HepG2 (cell line): ENCODE measurements at regions not wholly inside any gene's neighbourhood (a gene's known extent, or its start where the extent isn't known, plus 50 kb on each side); places are given as distances from the start of the nearest gene placed in this dataset.

Source experiments
- ATAC-seq: fragments of 200-7000 bp; cut with Tn5 transposase; 3 replicates; pipeline ENCODE4 v1.9.1; 2020; ENCODE audit warnings: mild to moderate bottlenecking, moderate library complexity
- BruUV-seq: library from RNA; stranded (reverse); fragments of 400-500 nt; replicated peaks from 2 replicates; lab custom pipeline; 2021; lab: Mats Ljungman, UMichigan
- CTCF ChIA-PET: fragments of 300-600 bp; formaldehyde crosslinking; extraction: SDS; loops from one replicate; lab custom pipeline; 2021; ENCODE audit warnings: low total read pairs, inconsistent platforms, low intra/inter-chr PET ratio; lab: Yijun Ruan, JAX
- POLR2A ChIA-PET: fragments of 350-600 bp; sonication (Branson Sonifier 250); formaldehyde crosslinking; loops from one replicate; lab custom pipeline; 2020; ENCODE audit warnings: antibody characterized with exemption, inconsistent platforms; lab: Yijun Ruan, JAX
- DNase-seq: peaks from one replicate; pipeline ENCODE4 v3.0.0-alpha.2; 2015; ENCODE audit warnings: low spot score
- FAIRE-seq: peaks from 3 replicates; lab custom pipeline; 2011; peaks lifted over from hg19 to GRCh38; lab: Jason Lieb, UNC
- H2AFZ ChIP-seq: one replicate; pipeline ENCODE4 v1.6.1; 2011; ENCODE audit warnings: low read length, inconsistent platforms
- H3K27ac ChIP-seq: fragments of 300-600 bp; 3 replicates; pipeline ENCODE4 v1.8.0; 2011; ENCODE audit warnings: mixed run types, mild to moderate bottlenecking, mixed read lengths, low read length, inconsistent platforms; ENCODE audit not compliant: insufficient read depth; ENCODE audit errors: extremely low read length
- H3K27me3 ChIP-seq, 2 experiments: fragments of 200-600 bp in 1 of 2; 2 replicates in 1 of 2; 3 replicates in 1 of 2; pipeline versions ENCODE4 v1.6.0 to v1.8.0; 2011; ENCODE audit warnings: low read length in 2 of 2, mild to moderate bottlenecking in 2 of 2, moderate library complexity in 2 of 2, inconsistent platforms in 1 of 2; ENCODE audit not compliant: insufficient read depth in 2 of 2, control insufficient read depth in 1 of 2
- H3K36me3 ChIP-seq, 2 experiments: fragments of 200-600 bp in 1 of 2; replicated peaks in 1 of 2; 2 replicates in 1 of 2; 3 replicates in 1 of 2; pipeline versions ENCODE4 v1.5.1 to v1.8.0; 2011; ENCODE audit warnings: low read length in 2 of 2, inconsistent platforms in 1 of 2; ENCODE audit not compliant: insufficient read depth in 2 of 2, control insufficient read depth in 1 of 2
- H3K4me1 ChIP-seq: 2 replicates; pipeline ENCODE4 v1.5.1; 2012; ENCODE audit warnings: low read length, inconsistent platforms; ENCODE audit not compliant: insufficient read depth
- H3K4me2 ChIP-seq: 2 replicates; pipeline ENCODE4 v1.6.0; 2011; ENCODE audit warnings: low read depth, low read length, inconsistent platforms
- H3K4me3 ChIP-seq, 3 experiments: fragments of 200-600 bp in 1 of 3; sonication (generic), shearing (Covaris generic) in 1 of 3; replicated peaks in 1 of 3; 2 replicates each; pipeline ENCODE4 v1.5.1; 2011 to 2016; ENCODE audit warnings: low read length in 3 of 3, inconsistent platforms in 2 of 3, low read depth in 2 of 3, mild to moderate bottlenecking in 2 of 3, control low read depth in 1 of 3, mixed read lengths in 1 of 3; ENCODE audit not compliant: insufficient read depth in 1 of 3
- H3K79me2 ChIP-seq: one replicate; pipeline ENCODE4 v1.6.1; 2011; ENCODE audit warnings: low read length, inconsistent platforms; ENCODE audit not compliant: insufficient read depth
- H3K9ac ChIP-seq: 2 replicates; pipeline ENCODE4 v1.6.0; 2011; ENCODE audit warnings: mild to moderate bottlenecking, low read depth, low read length, inconsistent platforms; ENCODE audit not compliant: insufficient read depth
- H3K9me3 ChIP-seq: 2 replicates; pipeline ENCODE4 v1.5.1; 2012; ENCODE audit warnings: mild to moderate bottlenecking, low read length
- H4K20me1 ChIP-seq: 2 replicates; pipeline ENCODE4 v1.6.0; 2011; ENCODE audit warnings: inconsistent platforms, mild to moderate bottlenecking, low read length, moderate library complexity; ENCODE audit not compliant: insufficient read depth
- FOXK1 ChIP-seq: sonication (generic); formaldehyde crosslinking; IDR thresholded peaks from 2 replicates; pipeline ENCODE4 v1.4.0; 2020; ENCODE audit warnings: low read depth, missing genetic modification reagents, borderline replicate concordance
- HNF4G ChIP-seq, 2 experiments: sonication (generic) in 1 of 2; formaldehyde crosslinking in 1 of 2; IDR thresholded peaks; 2 replicates each; pipeline versions ENCODE4 v1.4.0 to v1.6.1; 2011 to 2020; ENCODE audit warnings: borderline replicate concordance in 2 of 2, low read depth in 2 of 2, mild to moderate bottlenecking in 2 of 2, low read length in 1 of 2, missing genetic modification reagents in 1 of 2, moderate library complexity in 1 of 2
- LCORL ChIP-seq, 2 experiments: fragments of 450-650 bp in 1 of 2; sonication (generic) in 1 of 2; formaldehyde crosslinking in 1 of 2; IDR thresholded peaks; 2 replicates each; pipeline versions ENCODE4 v1.5.0 to v1.6.1; 2017 to 2020; ENCODE audit warnings: antibody characterized with exemption in 1 of 2, missing genetic modification reagents in 1 of 2
- SIN3B ChIP-seq: fragments of 150-350 bp; IDR thresholded peaks from 2 replicates; pipeline ENCODE4 v1.6.1; 2014; ENCODE audit warnings: low read length
- SP5 ChIP-seq: IDR thresholded peaks from 2 replicates; pipeline ENCODE4 v1.6.1; 2016; ENCODE audit warnings: low read depth, borderline replicate concordance
- TARDBP ChIP-seq: sonication (generic); formaldehyde crosslinking; IDR thresholded peaks from 2 replicates; pipeline ENCODE4 v1.8.0; 2022; ENCODE audit warnings: mild to moderate bottlenecking, missing genetic modification reagents
- ZFP41 ChIP-seq: sonication (generic); formaldehyde crosslinking; IDR thresholded peaks from 2 replicates; pipeline ENCODE4 v1.4.0; 2020; ENCODE audit warnings: mild to moderate bottlenecking, missing genetic modification reagents, borderline replicate concordance
- ZNF160 ChIP-seq: sonication (generic); formaldehyde crosslinking; IDR thresholded peaks from 2 replicates; pipeline ENCODE4 v1.8.0; 2022; ENCODE audit warnings: mild to moderate bottlenecking, inconsistent platforms, missing genetic modification reagents
- ZNF326 ChIP-seq: sonication (generic); formaldehyde crosslinking; IDR thresholded peaks from 2 replicates; pipeline ENCODE4 v1.4.0; 2020; ENCODE audit warnings: missing genetic modification reagents, borderline replicate concordance
- ZNF629 ChIP-seq: sonication (generic); formaldehyde crosslinking; conservative IDR thresholded peaks from 2 replicates; pipeline ENCODE4 v1.5.0; 2020; ENCODE audit warnings: missing genetic modification reagents
- WGBS: methylation state at CpG from one replicate; pipeline ENCODE4 v1.1.6; 2017; ENCODE audit warnings: low lambda C conversion rate; 5-methylcytosine and 5-hydroxymethylcytosine counted together
- in situ Hi-C: cut with HindIII; loops from 2 replicates; pipeline ENCODE4 v1.10.0; 2017; ENCODE audit warnings: low pct_unique_long_range_greater_than_20kb; ENCODE audit not compliant: extremely low pct_ligation_motif_present
- intact Hi-C: fragments of 100-400 bp; cut with micrococcal nuclease; formaldehyde crosslinking; loops from one replicate; pipeline ENCODE4 v1.10.0; 2022; ENCODE audit not compliant: unreplicated experiment
- TF ChIP-seq, protein P1 (sequence below): sonication (generic); formaldehyde crosslinking; IDR thresholded peaks from 2 replicates; pipeline ENCODE4 v1.5.0; 2020; ENCODE audit warnings: missing genetic modification reagents
- TF ChIP-seq, protein P2 (sequence below): sonication (generic); formaldehyde crosslinking; IDR thresholded peaks from 2 replicates; pipeline ENCODE4; 2020; ENCODE audit warnings: missing genetic modification reagents, mild to moderate bottlenecking, borderline replicate concordance
- TF ChIP-seq, protein P3 (sequence below): sonication (generic); formaldehyde crosslinking; conservative IDR thresholded peaks from 2 replicates; pipeline ENCODE4 v1.4.0; 2020; ENCODE audit warnings: missing genetic modification reagents

DNA sequence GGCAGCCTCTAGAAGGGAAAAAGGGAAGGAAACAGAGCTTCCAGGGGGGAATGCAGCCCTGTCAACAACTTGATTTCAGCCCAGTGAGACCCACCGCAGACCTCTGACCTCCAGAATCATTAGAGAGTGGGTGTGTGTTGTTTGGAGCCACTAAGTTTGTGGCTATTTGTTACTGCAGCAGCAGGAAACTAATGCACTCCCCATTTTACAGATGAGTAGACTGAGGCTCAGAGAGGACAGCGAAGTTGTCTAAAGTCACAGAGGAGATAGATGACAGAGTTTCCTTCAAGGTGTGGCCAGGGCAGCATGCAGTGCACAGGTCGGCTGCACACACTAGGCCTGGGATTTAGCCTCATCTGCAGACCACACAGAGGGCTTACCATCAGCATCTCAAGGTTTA lies 81.8 kb upstream of the ALDH1L1 start:
- no peak overlapping the region for H3K27ac ChIP-seq
- no peaks in the 10 kb centered on the region for H3K36me3 ChIP-seq
- no peak overlapping the region for H3K9ac ChIP-seq
- H3K79me2 ChIP-seq = no peaks in the 10 kb centered on the region
- H3K9me3 ChIP-seq = no peaks in the 10 kb centered on the region
- H4K20me1 ChIP-seq = no peaks in the 10 kb centered on the region
- intact Hi-C loops = no loop called here
- TF ChIP-seq SP5 (CRISPR knock-in tag) = no peak
- no peak for TF ChIP-seq SIN3B
- TF ChIP-seq ZNF160 (CRISPR knock-in tag) = no peak
- TF ChIP-seq ZFP41 = no peak
- peak; percentile 80 for TF ChIP-seq ZNF629 (CRISPR knock-in tag)
- TF ChIP-seq, protein P1, sequence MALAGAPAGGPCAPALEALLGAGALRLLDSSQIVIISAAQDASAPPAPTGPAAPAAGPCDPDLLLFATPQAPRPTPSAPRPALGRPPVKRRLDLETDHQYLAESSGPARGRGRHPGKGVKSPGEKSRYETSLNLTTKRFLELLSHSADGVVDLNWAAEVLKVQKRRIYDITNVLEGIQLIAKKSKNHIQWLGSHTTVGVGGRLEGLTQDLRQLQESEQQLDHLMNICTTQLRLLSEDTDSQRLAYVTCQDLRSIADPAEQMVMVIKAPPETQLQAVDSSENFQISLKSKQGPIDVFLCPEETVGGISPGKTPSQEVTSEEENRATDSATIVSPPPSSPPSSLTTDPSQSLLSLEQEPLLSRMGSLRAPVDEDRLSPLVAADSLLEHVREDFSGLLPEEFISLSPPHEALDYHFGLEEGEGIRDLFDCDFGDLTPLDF = no peak
- no peak for TF ChIP-seq ZNF326 (CRISPR knock-in tag)
- H3K4me3 ChIP-seq = no peak overlapping the region
- ATAC-seq (no peak), DNase-seq (no peak), FAIRE-seq (no peak)
- 92% methylated on average over 3 of the region's 3 CpGs for WGBS
- POLR2A ChIA-PET = no interaction called here
- in situ Hi-C loops = no loop called here
- no peak overlapping the region for H2AFZ ChIP-seq
- no peak overlapping the region for H3K4me2 ChIP-seq
- no TSS peak for BruUV-seq
- peaks cover 58% of the 10 kb centered on the region for H3K4me1 ChIP-seq
- CTCF ChIA-PET = no interaction called here
- no peaks in the 10 kb centered on the region for H3K27me3 ChIP-seq

DNA sequence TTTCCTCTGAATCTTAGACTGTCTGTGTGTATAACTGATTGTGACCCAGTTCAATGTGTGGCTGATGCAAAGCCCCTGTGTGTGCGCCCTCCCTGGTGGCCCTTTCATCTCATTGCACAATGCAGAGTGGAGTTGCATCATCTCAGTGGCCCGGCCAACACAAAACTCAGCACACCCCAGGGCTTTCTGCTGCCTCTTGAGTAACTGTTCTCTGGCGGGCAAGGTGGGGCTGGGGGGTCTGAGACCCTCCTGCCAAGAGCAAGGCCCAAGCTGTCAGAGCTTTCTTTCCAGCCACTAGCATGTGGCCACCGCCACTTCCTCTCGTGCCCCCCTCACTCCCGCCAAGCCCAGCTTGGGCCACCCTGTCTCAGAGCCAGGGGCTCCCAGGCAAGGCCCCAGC lies 80.7 kb upstream of the ALDH1L1 start:
- Histone ChIP-seq H3K9me3 (no peaks in the 10 kb centered on the region), H3K79me2 (no peaks in the 10 kb centered on the region), H3K27ac (no peak overlapping the region), H3K4me3 (peak overlapping the region in 1 of 3 experiments; percentile 10; a peak in 1 of 6 replicates), H3K9ac (no peak overlapping the region), H3K27me3 (no peaks in the 10 kb centered on the region), H3K4me2 (peak overlapping the region; percentile 46), H3K4me1 (peaks cover 46% of the 10 kb centered on the region), H2AFZ (no peak overlapping the region), H4K20me1 (no peaks in the 10 kb centered on the region), H3K36me3 (no peaks in the 10 kb centered on the region)
- DNase-seq (peak; percentile 62), FAIRE-seq (peak; percentile 51), ATAC-seq (peak; percentile 35; the same call in 2 of the 3 replicates)
- ChIA-PET POLR2A (no interaction called here), CTCF (interaction anchor here (2.5 kb wide), 1 partner anchor 128 kb away, joined by 54 read pairs; no protein-coding TSS in a partner anchor)
- in situ Hi-C loops = no loop called here
- BruUV-seq = no TSS peak
- intact Hi-C loops = no loop called here
- WGBS = 46% methylated on average over 6 of the region's 6 CpGs
- TF ChIP-seq, protein P2, sequence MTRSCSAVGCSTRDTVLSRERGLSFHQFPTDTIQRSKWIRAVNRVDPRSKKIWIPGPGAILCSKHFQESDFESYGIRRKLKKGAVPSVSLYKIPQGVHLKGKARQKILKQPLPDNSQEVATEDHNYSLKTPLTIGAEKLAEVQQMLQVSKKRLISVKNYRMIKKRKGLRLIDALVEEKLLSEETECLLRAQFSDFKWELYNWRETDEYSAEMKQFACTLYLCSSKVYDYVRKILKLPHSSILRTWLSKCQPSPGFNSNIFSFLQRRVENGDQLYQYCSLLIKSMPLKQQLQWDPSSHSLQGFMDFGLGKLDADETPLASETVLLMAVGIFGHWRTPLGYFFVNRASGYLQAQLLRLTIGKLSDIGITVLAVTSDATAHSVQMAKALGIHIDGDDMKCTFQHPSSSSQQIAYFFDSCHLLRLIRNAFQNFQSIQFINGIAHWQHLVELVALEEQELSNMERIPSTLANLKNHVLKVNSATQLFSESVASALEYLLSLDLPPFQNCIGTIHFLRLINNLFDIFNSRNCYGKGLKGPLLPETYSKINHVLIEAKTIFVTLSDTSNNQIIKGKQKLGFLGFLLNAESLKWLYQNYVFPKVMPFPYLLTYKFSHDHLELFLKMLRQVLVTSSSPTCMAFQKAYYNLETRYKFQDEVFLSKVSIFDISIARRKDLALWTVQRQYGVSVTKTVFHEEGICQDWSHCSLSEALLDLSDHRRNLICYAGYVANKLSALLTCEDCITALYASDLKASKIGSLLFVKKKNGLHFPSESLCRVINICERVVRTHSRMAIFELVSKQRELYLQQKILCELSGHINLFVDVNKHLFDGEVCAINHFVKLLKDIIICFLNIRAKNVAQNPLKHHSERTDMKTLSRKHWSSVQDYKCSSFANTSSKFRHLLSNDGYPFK (CRISPR knock-in tag) = 0 out of 2 replicates have a peak, but pooled peaks have one; percentile 19
- TF ChIP-seq LCORL (IDR thresholded peaks at IDR 0.05) (no peak), LCORL (CRISPR knock-in tag; IDR thresholded peaks at IDR 0.05) (peak; percentile 58; the same call in 1 of the 2 replicates), TARDBP (CRISPR knock-in tag) (peak; percentile 50; the same call in 1 of the 2 replicates), FOXK1 (CRISPR knock-in tag) (peak; percentile 51; the same call in 1 of the 2 replicates), HNF4G (IDR thresholded peaks at IDR 0.05; ENCODE audit: borderline replicate concordance, low read depth, low read length) (0 out of 2 replicates have a peak, but pooled peaks have one; percentile 16), HNF4G (CRISPR knock-in tag; IDR thresholded peaks at IDR 0.05; ENCODE audit: borderline replicate concordance, low read depth) (no peak)
- TF ChIP-seq, protein P3, sequence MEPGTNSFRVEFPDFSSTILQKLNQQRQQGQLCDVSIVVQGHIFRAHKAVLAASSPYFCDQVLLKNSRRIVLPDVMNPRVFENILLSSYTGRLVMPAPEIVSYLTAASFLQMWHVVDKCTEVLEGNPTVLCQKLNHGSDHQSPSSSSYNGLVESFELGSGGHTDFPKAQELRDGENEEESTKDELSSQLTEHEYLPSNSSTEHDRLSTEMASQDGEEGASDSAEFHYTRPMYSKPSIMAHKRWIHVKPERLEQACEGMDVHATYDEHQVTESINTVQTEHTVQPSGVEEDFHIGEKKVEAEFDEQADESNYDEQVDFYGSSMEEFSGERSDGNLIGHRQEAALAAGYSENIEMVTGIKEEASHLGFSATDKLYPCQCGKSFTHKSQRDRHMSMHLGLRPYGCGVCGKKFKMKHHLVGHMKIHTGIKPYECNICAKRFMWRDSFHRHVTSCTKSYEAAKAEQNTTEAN (CRISPR knock-in tag) = peak; percentile 42; the same call in 1 of the 2 replicates
